ENCODE measurements at regions not wholly inside any gene's neighbourhood (a gene's known extent, or its start where the extent isn't known, plus 50 kb on each side); places are given as distances from the start of the nearest gene placed in this dataset.

DNA sequence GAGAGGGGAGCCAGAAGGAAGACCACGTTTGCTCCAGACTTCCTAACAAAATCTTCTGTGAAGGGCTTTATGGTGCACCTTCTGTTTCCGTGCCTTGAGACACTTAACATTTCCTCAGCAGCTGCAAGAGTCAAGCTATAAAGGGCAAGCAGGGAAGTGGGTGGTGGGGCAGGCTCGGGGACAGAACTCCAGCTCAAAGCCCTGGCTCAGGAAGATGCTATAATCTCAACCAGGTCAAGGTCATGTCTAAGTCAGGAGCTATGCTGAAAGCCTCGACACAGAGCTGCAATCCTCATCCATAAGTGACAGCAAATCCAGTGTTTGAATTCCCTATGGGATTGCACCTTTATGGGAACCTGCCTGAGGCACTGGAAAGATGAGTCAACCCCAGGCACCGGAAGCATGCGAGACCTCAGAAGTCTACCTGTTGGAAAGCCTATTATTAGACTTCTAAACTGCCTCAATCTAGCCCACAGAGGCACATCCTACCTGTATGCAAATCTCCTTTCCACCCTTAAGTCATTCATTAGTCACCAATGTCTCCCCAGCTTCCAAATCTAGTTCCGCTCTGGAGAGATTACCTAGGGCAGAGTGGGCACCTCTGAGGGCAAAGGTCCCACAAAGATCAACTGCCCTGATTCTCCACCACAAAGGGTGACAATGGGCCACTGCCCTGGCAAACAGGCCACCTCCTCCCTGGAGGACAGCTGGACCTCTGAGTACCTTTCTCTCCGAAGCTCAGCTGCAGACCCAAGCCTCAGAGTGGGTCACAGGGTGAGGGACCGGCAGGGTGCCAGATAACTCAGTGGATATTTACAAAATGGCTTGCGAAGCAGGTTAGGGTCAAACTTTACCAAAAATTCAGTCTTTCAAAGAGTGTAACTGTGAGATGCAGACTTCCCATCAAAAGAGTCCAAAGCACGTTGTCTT, 287.0 kb downstream of the CDC5L start:
- ATAC-seq (no peak), DNase-seq (ENCODE audit: low spot score) (peak; percentile 21)

DNA sequence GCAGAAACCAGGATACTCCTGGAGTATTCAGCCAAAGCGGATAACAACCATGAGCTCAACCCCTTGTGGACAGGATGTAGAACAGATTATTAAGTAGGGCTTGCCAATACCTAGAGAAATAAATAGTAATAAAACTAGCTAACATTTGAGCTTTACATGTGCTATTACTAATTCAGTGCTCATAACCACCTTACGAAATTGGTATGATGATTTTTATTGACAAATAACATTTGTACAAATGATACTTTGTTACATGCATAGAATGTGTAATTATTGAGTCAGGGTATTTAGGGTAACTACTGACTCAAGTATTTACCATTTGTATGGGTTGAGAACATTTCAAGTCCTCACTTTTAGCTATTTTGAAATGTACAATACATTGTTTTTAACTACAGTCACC, 287.9 kb downstream of the CDC5L start:
- ATAC-seq: no peak
- DNase-seq (ENCODE audit: low spot score): no peak

DNA sequence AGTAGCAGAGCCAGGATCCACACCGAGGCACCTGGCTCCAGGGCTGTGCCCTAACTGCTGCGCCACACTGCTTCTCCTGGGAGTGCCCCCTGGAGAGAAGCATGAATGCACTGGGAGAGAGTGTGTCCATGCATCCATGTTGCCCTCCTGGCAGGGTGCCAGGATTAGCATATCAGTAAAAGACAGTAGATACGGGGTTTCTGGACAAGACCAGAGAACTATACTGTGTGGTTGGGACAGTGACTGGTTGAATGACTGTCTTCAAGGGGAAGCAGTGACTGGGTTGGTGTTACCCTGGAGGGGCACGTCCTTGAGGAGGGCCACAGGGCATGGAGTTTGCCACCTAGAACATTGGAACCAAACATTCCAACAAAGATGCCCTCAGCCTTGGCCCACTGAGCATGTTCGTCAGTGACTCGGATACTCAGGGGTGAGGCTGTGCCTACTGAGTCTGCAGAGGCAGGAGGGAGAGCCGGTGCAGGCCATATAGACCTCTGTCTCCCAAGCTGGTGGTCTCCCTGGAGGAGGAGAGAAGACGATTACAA, 288.8 kb downstream of the CDC5L start:
- ATAC-seq (no peak), DNase-seq (ENCODE audit: low spot score) (no peak)

DNA sequence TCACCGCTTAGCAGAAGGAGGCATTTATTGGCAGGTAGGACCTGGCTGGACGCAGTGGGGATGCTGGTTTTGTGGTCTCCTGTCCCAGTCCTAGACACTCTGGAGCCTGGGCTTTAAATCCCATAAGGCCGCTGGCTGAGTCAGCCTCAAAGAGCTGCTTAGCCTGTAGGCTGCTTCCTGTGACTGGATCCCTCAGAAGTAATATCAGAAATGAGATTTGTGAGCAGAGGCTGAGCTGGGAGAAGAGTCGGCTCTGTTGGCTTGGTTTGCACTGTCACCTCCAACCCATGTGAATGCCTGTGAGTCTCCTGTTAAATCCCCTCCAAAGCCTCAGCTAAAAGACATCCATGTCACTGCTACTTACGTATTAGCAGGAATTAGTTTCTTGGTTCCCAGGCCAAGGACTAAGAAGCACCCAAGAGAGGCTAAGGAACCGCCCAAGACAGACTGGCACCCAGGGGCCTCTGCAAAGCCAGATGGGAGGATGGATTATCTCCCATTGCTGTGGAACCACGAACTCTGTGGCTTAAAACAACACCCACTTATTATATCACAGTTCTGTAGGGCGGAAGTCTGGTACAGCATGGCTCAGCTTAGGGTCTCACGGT, 289.4 kb downstream of the CDC5L start:
- no peak for ATAC-seq
- peak; percentile 15 for DNase-seq (ENCODE audit: low spot score)

DNA sequence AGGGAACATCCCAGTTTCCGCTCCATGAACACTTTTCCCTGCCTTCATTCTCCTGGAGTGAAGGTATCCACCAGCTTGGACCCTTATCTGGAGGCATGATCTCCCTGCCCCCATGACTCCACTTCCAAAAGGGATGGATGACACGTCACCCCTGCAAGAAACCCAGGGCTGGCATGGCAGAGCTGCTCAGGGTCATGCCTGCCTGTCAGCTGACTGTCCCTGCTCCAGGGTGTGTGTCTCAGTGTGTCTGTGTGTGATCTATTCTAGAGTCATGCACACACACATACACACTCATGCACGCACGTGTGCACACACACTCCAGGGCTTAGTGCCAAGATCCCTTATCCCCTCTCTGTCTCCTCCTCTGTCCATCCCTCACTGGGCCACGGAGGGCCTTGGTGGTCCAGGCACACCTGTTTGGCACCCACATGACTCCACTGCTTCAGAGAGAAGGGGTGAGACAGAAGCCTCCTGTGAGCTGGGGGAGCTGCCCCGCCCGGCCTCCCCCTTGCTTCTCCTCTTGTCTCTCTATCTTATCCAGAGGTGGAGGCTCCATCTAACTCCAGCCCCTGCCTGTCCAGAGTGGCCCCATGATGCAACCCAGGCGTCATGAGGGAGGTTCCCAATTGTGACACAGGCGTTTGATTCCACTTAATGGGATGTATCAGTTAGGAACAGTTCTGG, 290.9 kb downstream of the CDC5L start:
- ATAC-seq (no peak), DNase-seq (ENCODE audit: low spot score) (no peak)

DNA sequence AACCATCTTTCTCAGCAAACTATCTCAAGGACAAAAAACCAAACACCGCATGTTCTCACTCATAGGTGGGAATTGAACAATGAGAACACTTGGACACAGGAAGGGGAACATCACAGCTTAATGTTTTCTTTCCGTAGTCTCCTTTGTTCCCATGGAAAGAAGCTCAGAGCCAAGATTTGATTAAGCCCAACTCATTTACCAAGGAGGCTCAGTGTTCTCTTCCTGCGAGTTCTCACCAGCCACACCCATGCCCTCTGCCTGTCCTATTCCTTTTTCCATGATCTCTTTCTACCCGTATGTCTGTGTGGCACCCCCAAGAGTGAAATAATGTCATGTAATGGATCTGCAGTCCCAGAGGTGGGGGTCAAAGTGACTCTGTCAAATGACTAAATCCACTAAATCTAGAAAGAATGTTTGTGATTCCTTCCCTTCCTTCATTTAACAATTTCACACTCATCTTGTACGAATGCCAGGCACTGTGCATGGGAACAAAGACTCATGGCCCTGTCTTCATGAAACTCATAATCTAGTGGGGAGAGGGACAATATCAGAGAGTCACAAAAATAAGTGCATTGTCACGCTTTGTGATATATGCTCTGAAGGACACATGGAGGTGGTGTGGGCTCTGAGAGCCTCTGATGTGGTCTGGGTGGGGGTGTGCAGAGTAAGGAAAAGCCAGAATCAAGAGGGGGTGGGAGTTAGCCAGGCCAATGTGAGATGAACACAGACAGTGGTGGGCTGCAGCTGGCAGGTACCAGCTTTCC, 292.1 kb downstream of the CDC5L start:
- ATAC-seq (no peak), DNase-seq (ENCODE audit: low spot score) (no peak)

DNA sequence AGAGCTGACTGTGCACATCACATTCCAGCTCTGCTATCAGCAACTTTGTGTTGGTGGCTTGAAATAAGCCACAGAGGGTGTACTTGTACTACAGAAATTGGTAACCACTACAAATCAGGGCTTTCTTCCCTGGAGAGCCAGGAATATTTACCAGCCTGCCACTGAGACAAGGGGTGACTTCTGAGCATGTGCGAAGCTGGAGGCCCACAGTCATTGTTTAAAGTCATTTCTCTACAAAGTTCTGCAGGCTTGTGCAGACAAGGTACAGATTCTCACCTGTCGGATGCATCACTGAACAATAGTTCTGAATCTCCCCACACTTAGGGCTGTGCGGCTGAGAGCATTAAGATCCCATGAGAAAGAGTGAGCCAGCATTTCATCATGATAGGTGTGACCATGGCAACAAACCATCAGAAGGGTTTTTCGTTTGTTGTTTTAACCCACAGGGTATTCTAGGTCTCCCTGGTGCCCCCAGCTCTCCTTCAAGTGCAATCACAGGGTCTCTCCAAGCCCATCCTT, 292.8 kb downstream of the CDC5L start:
- DNase-seq (ENCODE audit: low spot score) (no peak), ATAC-seq (no peak)

DNA sequence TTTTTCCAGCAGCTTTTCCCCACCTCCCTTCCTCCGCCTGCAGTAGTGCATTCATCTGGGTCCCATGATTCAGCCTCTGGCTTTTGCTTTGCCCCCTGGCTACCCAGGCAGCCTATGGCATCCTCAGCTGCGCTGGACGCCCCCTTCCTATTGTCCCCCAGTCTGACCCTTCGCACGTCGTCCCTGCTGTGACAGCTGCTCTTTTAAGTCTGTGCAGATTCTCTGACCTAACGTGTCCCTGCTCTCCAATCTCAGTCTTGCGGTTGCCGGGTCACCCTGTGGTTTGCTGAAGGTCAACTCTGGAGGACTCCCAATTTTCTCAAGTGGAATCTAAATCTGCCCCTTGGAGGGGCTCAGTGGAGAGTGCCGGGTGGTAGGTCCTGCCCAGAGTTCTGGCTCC, 294.3 kb downstream of the CDC5L start:
- DNase-seq (ENCODE audit: low spot score) (no peak), ATAC-seq (no peak)

DNA sequence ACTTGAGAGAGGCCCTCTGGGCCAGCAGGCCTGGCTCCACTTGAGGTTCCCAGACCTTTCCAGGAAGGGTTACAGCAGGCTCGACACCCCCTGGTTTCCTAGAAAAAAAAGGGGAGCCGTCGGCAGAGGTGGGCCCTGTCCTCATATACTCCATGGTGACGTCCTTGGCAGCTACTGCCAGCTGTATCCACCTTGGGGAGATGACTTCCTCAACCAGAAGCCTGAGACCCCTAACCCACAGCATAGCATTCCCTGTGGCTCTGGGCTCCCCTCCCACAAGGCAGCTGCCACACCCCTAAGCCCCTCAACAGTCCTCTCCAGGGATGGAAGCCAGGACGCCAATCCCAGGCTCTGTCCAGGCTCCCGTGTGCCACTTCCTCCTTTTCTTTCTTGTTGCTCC, 294.8 kb downstream of the CDC5L start:
- ATAC-seq (no peak), DNase-seq (ENCODE audit: low spot score) (no peak)

DNA sequence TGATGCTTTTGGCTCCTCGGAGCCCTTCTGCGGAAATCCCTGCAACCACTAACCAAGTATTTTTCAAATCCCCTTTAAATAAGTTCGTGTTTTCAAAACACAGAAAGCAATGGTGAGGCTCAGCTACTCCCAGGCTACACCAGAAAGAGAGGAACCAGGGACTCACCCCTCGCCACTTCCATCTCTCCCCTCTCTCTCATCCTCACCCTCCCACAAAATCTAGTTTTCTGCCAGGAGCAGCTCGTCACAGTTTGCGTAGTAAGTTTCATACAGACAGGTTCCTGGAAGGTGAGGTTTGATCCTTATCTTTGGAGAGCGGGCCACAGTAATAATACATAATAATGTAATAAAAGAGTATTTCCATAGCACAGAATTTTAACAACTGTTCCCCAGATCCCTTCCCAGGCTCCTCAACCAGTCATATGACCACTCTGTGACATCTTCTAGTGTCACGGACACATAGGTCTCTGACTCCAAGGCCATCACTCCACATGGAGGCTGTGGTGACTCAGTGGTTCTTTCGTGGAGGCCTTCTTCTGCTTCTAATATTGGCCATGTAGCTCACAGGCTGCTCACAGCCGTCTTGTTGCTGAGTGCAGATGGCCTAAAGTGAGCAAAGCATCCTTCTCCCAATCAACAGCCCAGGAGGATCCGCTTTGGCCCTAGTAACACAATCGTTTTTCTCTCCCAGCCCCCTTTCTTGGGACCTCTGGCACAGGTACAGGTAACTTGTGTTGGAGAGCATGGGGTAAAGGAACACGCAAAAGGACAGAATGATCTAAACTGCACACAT, 295.7 kb downstream of the CDC5L start:
- DNase-seq (ENCODE audit: low spot score) (no peak), ATAC-seq (no peak)

DNA sequence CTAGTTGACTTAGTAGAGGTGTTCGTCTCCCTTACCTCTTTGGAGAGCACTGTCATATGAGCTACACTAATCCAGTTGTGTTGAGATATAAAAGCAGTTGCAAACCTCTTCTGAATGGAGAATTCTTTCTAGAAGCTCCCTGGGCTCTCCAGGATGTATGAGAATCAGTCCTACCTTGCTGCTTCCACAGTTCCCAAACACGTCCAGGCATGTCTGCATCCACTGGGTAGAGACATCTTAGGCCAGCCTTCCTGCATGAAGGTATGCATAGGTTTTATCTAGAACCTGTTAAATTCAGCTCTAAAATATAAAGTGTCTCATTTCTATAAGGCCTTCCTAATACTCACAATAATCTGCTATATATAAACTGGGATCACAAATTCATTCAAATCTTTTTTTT, 297.7 kb downstream of the CDC5L start:
- ATAC-seq (no peak), DNase-seq (ENCODE audit: low spot score) (no peak)

DNA sequence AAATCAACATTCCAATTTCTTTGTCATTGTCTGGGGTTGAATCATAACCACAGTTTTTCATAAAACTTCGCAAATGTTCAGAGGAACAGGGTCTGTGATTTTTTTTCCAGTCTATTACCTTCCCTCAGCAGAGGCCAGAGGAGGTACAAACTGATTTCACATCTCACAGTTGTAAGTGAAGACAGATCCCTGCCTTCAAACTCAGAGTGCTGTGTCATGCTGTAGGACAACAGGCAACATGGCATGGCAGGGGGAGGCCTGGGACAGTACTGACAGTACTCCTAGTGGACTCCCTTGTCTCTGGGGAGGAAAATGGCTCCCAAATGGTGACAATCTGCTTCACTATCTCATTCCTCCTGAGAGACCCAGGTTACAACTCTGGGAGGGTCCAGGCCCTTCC, 308.6 kb downstream of the CDC5L start:
- no peak for ATAC-seq
- no peak for DNase-seq (ENCODE audit: low spot score)

DNA sequence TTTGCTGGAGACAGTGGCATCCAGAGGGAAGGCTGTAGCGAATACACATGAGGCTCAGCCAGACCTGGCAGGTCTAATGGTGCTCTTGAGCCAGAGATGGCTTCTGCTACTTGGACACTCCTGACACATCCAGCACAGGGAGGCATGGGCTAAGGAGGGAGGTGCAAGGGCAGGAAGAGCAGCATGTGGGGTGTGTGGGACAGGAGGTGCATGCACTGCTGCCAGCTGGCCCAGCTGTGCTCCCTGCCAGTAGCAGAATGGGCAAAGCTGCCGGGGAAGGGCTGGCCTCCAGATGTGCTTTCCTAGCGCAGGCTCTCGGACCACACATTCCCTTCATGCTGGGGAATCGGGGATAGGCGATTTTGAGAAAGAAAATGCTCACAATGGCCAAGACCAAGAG, 309.2 kb downstream of the CDC5L start:
- DNase-seq (ENCODE audit: low spot score): no peak
- no peak for ATAC-seq

DNA sequence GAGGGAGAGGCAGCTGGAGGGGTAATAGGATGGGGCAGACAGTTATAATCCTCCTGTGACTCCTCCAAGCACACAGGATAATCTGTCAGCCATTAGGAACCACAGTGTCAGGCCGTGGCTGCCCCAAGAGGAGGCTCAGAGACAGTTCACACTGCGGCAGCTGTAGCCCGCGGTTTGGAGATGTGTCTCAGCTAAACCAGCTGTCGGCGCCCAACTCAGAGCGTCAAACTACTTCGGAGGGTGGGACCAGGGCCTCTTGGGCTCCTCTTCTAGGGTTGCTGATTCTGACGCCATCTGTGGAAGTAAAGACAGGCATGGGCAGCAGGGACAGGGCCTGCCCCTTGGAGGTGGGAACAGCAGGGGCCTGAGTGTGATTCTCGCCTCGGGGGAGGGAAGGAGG, 309.8 kb downstream of the CDC5L start:
- no peak for ATAC-seq
- DNase-seq (ENCODE audit: low spot score): no peak

DNA sequence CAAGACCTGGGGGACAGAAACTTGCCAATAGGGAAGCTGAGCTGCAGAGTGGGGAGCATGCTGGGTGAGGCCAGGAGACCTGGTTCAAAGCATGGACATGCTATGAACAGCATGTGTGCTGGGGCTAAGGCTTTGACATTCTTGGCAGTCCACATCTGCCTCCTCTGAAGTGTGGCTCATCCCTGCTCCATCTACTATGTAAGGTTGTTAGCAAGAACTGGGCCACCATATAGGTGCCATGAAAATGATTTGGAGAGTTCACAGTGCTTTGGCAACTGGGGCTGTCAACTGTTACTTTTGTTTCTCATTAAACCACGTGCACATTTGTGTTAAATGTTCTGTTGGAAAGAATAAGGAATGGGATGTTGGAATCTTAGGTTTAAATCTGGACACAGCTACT, 311.1 kb downstream of the CDC5L start:
- DNase-seq (ENCODE audit: low spot score) (no peak), ATAC-seq (no peak)

DNA sequence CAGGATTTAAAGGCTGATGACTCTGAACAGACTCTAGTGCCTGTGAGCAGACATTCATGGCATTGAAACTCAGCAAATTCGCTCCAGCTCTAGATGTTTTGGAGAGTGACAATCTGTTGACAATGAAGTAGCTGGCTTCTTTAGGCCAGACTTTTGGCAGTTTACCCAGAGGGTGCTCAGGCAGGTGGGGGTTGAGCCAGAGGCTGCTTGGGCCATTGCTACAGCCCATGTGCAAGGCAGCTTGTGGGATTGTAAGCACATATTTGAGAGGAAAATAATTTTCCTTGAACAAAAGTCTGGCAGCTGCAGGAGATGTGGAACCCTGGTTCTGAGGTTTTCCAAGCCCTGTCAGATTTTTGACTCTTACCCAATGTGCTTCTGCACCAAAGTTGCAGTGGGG, 311.6 kb downstream of the CDC5L start:
- ATAC-seq (no peak), DNase-seq (ENCODE audit: low spot score) (no peak)

DNA sequence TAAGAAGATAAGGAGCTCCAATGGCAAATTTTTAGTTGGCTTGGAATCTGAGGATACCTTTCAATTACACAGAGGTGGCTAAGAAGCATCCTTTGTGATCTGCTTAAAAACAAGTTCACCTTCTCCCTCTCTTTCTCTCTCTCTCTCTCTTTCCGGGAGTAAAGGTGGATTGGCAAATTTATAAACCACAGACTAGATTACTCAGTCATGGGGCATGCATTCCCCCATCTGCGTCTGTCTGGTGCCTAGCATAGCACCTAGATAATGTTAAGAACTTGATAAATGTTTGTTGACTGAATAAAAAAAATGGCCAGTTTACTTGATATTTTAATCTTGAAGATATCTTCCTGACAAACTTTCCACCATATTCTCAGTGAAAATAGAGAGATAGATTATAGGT, 312.3 kb downstream of the CDC5L start:
- no peak for DNase-seq (ENCODE audit: low spot score)
- ATAC-seq: no peak

DNA sequence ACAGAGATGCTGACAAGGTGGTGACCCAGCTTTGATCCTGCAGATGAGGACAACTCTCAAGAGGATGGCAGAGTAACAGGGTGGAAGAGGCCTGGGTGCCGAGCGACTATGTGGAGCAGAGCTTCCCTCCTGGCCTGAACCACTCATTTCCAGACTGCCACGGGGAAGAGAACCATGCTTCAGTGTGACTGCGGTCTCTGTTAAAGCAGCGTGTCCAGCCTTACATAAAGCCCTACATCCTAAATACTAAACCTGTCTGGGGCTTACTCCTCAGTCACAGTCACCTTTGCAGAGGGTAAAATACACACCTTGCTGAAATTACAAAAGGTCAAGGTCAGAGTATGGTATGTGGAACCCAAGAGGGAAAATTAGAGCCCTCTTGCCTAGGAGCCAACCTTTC, 312.9 kb downstream of the CDC5L start:
- ATAC-seq (no peak), DNase-seq (ENCODE audit: low spot score) (no peak)

DNA sequence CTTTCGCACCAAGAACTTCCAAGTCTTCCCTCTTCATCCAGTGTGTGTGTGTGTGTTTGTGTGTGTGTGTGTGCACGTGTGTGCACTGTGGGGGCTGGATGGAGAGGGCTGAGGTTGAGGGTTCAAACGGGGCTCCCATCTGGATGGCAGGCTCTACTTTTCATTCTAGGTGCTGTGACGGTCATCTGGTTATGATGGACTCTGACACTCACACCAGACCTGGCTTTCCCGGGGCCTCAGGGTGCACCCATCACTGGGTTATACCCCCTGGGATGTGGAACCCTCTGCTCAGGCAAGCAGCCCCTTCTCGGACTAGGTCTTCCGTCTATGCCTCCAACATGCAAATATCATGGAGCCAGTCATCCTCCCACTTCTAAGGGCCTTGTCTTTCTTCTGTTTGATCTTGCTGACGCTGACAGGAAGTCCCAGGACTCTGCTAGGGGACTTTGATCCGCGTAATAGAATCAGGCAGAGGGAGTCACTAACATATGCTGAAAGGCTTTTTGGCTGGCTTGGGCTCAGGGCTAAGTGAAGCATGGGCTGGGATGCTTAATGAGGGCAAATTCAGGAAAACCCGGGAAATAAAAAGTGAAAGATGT, 313.6 kb downstream of the CDC5L start:
- ATAC-seq (no peak), DNase-seq (ENCODE audit: low spot score) (no peak)

Measured in left lobe of liver (tissue), 2 donors.